ENCODE measurements at regions not wholly inside any gene's neighbourhood (a gene's known extent, or its start where the extent isn't known, plus 50 kb on each side); places are given as distances from the start of the nearest gene placed in this dataset.

- Histone ChIP-seq H3K27me3 (no peaks in the 10 kb centered on the region), H3K9me3 (no peaks in the 10 kb centered on the region), H3K4me1 (peaks cover 0 to 9% (median 0%) of the 10 kb centered on the region in 4 donors), H3K4me3 (no peak overlapping the region), H3K27ac (no peak overlapping the region), H3K36me3 (no peaks in the 10 kb centered on the region)
- DNase-seq: no peak
- intact Hi-C loops (cut with DNase I; ENCODE audit: low total_unique reads): no loop called here
- TF ChIP-seq, protein P1, sequence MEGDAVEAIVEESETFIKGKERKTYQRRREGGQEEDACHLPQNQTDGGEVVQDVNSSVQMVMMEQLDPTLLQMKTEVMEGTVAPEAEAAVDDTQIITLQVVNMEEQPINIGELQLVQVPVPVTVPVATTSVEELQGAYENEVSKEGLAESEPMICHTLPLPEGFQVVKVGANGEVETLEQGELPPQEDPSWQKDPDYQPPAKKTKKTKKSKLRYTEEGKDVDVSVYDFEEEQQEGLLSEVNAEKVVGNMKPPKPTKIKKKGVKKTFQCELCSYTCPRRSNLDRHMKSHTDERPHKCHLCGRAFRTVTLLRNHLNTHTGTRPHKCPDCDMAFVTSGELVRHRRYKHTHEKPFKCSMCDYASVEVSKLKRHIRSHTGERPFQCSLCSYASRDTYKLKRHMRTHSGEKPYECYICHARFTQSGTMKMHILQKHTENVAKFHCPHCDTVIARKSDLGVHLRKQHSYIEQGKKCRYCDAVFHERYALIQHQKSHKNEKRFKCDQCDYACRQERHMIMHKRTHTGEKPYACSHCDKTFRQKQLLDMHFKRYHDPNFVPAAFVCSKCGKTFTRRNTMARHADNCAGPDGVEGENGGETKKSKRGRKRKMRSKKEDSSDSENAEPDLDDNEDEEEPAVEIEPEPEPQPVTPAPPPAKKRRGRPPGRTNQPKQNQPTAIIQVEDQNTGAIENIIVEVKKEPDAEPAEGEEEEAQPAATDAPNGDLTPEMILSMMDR (IDR thresholded peaks at IDR 0.05): no peak
Observed at GRCh38 chr3:22170370-22170769, 419.4 kb upstream of the ZNF385D start.

- no peak for DNase-seq
- TF ChIP-seq, protein P1 (IDR thresholded peaks at IDR 0.05): no peak
- Histone ChIP-seq H3K4me3 (no peak overlapping the region), H3K36me3 (no peaks in the 10 kb centered on the region), H3K27me3 (no peaks in the 10 kb centered on the region), H3K9me3 (no peaks in the 10 kb centered on the region), H3K4me1 (no peaks in the 10 kb centered on the region), H3K27ac (no peak overlapping the region)
- intact Hi-C loops (cut with DNase I; ENCODE audit: low total_unique reads): no loop called here
Observed at GRCh38 chr3:22172964-22173363, 422.0 kb upstream of the ZNF385D start.

DNA sequence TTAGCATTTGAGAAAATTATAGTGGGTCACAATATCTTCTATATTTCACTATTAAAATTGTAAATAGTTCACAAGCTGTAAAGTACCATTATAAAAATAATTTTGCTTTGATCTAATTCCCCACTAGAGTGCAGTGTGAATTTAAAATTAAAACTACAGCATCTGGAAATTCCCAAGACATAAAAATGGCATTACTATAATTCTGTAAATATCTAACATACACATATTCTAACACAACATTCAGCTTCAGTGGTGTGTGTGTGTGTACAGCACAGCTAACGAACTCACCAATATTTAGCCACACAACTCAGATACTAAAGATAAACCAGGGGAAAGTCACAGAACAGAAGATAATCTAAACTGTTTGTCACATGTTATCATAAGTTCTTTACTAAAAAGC lies 424.9 kb upstream of the ZNF385D start:
- Histone ChIP-seq H3K27ac (no peak overlapping the region), H3K27me3 (no peaks in the 10 kb centered on the region), H3K4me3 (no peak overlapping the region), H3K4me1 (no peaks in the 10 kb centered on the region), H3K36me3 (no peaks in the 10 kb centered on the region), H3K9me3 (no peaks in the 10 kb centered on the region)
- DNase-seq: no peak
- TF ChIP-seq, protein P1 (IDR thresholded peaks at IDR 0.05): no peak
- intact Hi-C loops (cut with DNase I; ENCODE audit: low total_unique reads): no loop called here

GRCh38 chr3:22176911-22177310 lies 425.9 kb upstream of the ZNF385D start:
- Histone ChIP-seq H3K4me3 (no peak overlapping the region), H3K9me3 (no peaks in the 10 kb centered on the region), H3K27me3 (no peaks in the 10 kb centered on the region), H3K36me3 (no peaks in the 10 kb centered on the region), H3K27ac (no peak overlapping the region), H3K4me1 (no peaks in the 10 kb centered on the region)
- TF ChIP-seq, protein P1 (IDR thresholded peaks at IDR 0.05): no peak
- DNase-seq: no peak
- intact Hi-C loops (cut with DNase I; ENCODE audit: low total_unique reads): no loop called here

DNA sequence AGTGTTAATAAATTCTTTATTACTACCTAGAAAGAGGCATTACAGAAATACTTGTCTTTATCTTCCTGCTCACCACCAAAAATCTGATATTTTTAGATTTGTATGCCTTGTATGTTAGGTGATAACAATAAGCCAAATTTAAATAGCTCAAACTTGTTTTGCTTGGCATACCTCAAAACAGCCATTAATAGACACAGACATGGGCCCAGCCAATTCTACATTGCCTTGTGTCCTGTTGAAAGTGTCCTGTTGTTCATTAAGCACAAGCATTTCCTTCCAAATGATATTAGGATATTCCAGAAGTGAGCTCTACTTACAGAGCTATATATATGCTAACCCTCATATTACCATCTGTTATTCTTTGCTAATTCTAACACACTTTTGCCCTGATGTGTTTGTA lies 438.6 kb upstream of the ZNF385D start:
- intact Hi-C loops (cut with DNase I; ENCODE audit: low total_unique reads): no loop called here
- TF ChIP-seq, protein P1 (IDR thresholded peaks at IDR 0.05): no peak
- no peak overlapping the region for H3K27ac ChIP-seq
- H3K4me1 ChIP-seq: peaks cover 0 to 5% (median 0%) of the 10 kb centered on the region in 4 donors
- no peak for DNase-seq
- no peaks in the 10 kb centered on the region for H3K36me3 ChIP-seq
- H3K27me3 ChIP-seq: no peaks in the 10 kb centered on the region
- H3K9me3 ChIP-seq: no peaks in the 10 kb centered on the region
- H3K4me3 ChIP-seq: no peak overlapping the region

- H3K27me3 ChIP-seq: no peaks in the 10 kb centered on the region
- TF ChIP-seq, protein P1 (IDR thresholded peaks at IDR 0.05): no peak
- H3K4me3 ChIP-seq: no peak overlapping the region
- H3K27ac ChIP-seq: no peak overlapping the region
- H3K36me3 ChIP-seq: no peaks in the 10 kb centered on the region
- H3K4me1 ChIP-seq: no peaks in the 10 kb centered on the region
- H3K9me3 ChIP-seq: no peaks in the 10 kb centered on the region
- intact Hi-C loops (cut with DNase I; ENCODE audit: low total_unique reads): no loop called here
- DNase-seq: no peak
Observed at GRCh38 chr3:22199095-22199494, 448.1 kb upstream of the ZNF385D start.

Data from tibial artery (tissue), 4 donors.